Hepatocyte (in vitro differentiated cells): ENCODE measurements at regions not wholly inside any gene's neighbourhood (a gene's known extent, or its start where the extent isn't known, plus 50 kb on each side); places are given as distances from the start of the nearest gene placed in this dataset. TPM values are rescaled to one million over a fixed set of nuclear protein-coding genes. Genes with fewer than 3 reads are reported as not detected.
"Not testable (repeated sequence)": the region's sequence is repeated elsewhere in the genome, so short reads cannot be mapped to it uniquely, and the experiment has no call there.

ENCODE experiments used
- DNase-seq: peaks from one replicate; pipeline ENCODE4 v3.0.0-alpha.2; 2016; ENCODE audit warnings: low spot score
- H2AFZ ChIP-seq: fragments of 200-600 bp; sonication (generic); 2 replicates; pipeline ENCODE4 v1.6.0; 2016; ENCODE audit warnings: antibody characterized with exemption, mild to moderate bottlenecking
- H3K27ac ChIP-seq: fragments of 200-600 bp; sonication (generic); 2 replicates; pipeline ENCODE4 v1.5.1; 2016; ENCODE audit warnings: mild to moderate bottlenecking
- H3K27me3 ChIP-seq: fragments of 200-600 bp; sonication (generic); 2 replicates; pipeline ENCODE4 v1.6.1; 2016
- H3K36me3 ChIP-seq: fragments of 200-600 bp; sonication (generic); replicated peaks from 2 replicates; pipeline ENCODE4 v1.5.1; 2016; ENCODE audit warnings: low read depth; ENCODE audit not compliant: insufficient read depth
- H3K4me1 ChIP-seq: fragments of 200-600 bp; sonication (generic); 2 replicates; pipeline ENCODE4 v1.5.1; 2016; ENCODE audit warnings: mild to moderate bottlenecking, moderate library complexity; ENCODE audit not compliant: insufficient read depth
- H3K4me2 ChIP-seq: fragments of 200-600 bp; sonication (generic); 2 replicates; pipeline ENCODE4 v1.6.0; 2016
- H3K4me3 ChIP-seq: fragments of 200-600 bp; sonication (generic); 2 replicates; pipeline ENCODE4 v1.5.1; 2016; ENCODE audit warnings: mild to moderate bottlenecking
- H3K79me2 ChIP-seq: fragments of 200-600 bp; sonication (generic); 2 replicates; pipeline ENCODE4 v1.6.0; 2017; ENCODE audit warnings: mild to moderate bottlenecking
- H3K9me2 ChIP-seq: fragments of 200-600 bp; sonication (generic); replicated peaks from 2 replicates; pipeline ENCODE4 v1.6.0; 2017; ENCODE audit warnings: mild to moderate bottlenecking; ENCODE audit not compliant: insufficient read depth
- H3K9me3 ChIP-seq: fragments of 200-600 bp; sonication (generic); 2 replicates; pipeline ENCODE4 v1.5.1; 2016; ENCODE audit warnings: low read depth, mild to moderate bottlenecking
- H4K20me1 ChIP-seq: fragments of 200-600 bp; sonication (generic); 2 replicates; pipeline ENCODE4 v1.6.0; 2016; ENCODE audit warnings: mild to moderate bottlenecking; ENCODE audit not compliant: insufficient read depth, poor library complexity, severe bottlenecking
- CTCF ChIP-seq: fragments of 200-600 bp; sonication (generic); IDR thresholded peaks from 2 replicates; pipeline ENCODE4 v1.5.1; 2016; ENCODE audit warnings: antibody characterized with exemption, mild to moderate bottlenecking; ENCODE audit not compliant: poor library complexity
- EZH2 ChIP-seq: fragments of 200-600 bp; sonication (generic); IDR thresholded peaks from 2 replicates; pipeline ENCODE4 v1.6.1; 2016; ENCODE audit warnings: antibody characterized with exemption, mild to moderate bottlenecking, borderline replicate concordance
- EZH2phosphoT487 ChIP-seq: fragments of 200-600 bp; sonication (generic); IDR thresholded peaks from one replicate; pipeline ENCODE4 v1.6.1; 2018; ENCODE audit warnings: antibody characterized with exemption, mild to moderate bottlenecking, low read depth, moderate library complexity; ENCODE audit not compliant: unreplicated experiment, severe bottlenecking
- WGBS: methylation state at CpG from one replicate; pipeline ENCODE4 v1.1.6; 2016; ENCODE audit warnings: low lambda C conversion rate; ENCODE audit errors: missing lambda C conversion rate; 5-methylcytosine and 5-hydroxymethylcytosine counted together
- small RNA-seq: library from RNA; depleted of rRNA; stranded (forward); fragments of <200 nt; gene quantifications from one replicate; pipeline ENCODE3, GENCODE V24; 2014

GRCh38 chr2:131966256-131966655 lies 195.5 kb downstream of the ANKRD30BL start:
- no peaks in the 10 kb centered on the region for H3K27me3 ChIP-seq
- DNase-seq = no peak
- H3K36me3 ChIP-seq = no peaks in the 10 kb centered on the region
- no peak overlapping the region for H3K4me3 ChIP-seq
- WGBS = 98% methylated on average over 27 of the region's 32 CpGs
- H3K4me1 ChIP-seq = no peaks in the 10 kb centered on the region
- H3K4me2 ChIP-seq = no peak overlapping the region
- no peaks in the 10 kb centered on the region for H3K9me2 ChIP-seq
- H2AFZ ChIP-seq = no peak overlapping the region
- no peaks in the 10 kb centered on the region for H3K79me2 ChIP-seq
- no peaks in the 10 kb centered on the region for H4K20me1 ChIP-seq
- H3K27ac ChIP-seq = no peak overlapping the region
- TF ChIP-seq EZH2 (no peak), CTCF (no peak), EZH2phosphoT487 (no peak)
- H3K9me3 ChIP-seq = no peaks in the 10 kb centered on the region

DNA sequence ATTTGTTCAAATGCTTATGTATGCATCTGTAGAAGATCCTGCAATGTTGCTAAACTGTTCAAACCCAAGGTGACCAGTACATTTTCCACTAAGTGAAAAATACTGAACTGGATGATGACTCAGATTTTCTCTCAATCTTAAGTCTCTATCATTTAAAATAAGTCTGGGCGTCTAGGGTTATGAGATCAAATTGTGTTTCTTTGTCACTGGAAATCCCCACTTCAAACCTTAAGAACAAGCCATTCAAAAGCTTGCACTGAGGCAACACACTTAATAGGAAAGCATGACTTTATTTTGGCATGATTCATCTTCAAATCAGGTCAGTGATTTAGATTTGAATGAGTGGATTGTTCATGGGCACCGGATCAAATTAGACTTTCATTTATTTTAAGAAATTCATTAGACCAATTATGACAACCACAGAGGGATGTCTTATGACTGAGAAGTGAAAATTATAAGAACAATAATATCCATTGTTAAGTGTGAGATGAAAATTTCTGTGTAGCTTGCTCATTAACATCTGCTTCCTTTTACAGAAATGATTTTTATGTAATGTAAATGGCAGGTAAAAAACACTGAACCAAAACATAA lies 203.6 kb downstream of the ANKRD30BL start:
- not testable (repeated sequence) for H2AFZ ChIP-seq, H3K27ac ChIP-seq, H3K9me3 ChIP-seq, H4K20me1 ChIP-seq, H3K36me3 ChIP-seq, DNase-seq, H3K4me1 ChIP-seq, H3K4me2 ChIP-seq, H3K9me2 ChIP-seq, H3K79me2 ChIP-seq, H3K27me3 ChIP-seq, H3K4me3 ChIP-seq
- WGBS = 79% methylated on average over 2 of the region's 2 CpGs

DNA sequence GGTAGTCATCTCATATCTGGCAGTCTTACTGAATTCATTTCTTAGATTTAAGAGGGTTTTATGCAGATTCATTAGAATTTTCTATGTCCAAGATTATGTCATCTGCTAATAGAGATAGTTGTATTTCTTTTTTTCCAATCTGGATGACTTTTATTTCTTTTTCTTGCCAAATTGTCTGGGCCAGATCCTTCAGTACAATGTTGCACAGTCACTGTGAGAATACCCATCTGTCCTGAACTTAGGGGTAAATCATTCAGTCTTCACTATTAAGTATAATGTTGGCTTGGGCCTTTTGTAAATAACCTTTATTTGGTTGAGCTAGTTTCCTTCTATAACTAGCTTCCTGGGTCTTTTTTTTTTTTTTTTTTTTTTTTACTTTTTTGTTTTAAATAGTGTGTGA lies 213.1 kb downstream of the ANKRD30BL start:
- not testable (repeated sequence) for H3K9me2 ChIP-seq, H3K36me3 ChIP-seq, H3K4me3 ChIP-seq, H3K4me1 ChIP-seq, H3K27me3 ChIP-seq, H3K4me2 ChIP-seq, H3K27ac ChIP-seq, H2AFZ ChIP-seq, H3K79me2 ChIP-seq, DNase-seq, H3K9me3 ChIP-seq, H4K20me1 ChIP-seq

DNA sequence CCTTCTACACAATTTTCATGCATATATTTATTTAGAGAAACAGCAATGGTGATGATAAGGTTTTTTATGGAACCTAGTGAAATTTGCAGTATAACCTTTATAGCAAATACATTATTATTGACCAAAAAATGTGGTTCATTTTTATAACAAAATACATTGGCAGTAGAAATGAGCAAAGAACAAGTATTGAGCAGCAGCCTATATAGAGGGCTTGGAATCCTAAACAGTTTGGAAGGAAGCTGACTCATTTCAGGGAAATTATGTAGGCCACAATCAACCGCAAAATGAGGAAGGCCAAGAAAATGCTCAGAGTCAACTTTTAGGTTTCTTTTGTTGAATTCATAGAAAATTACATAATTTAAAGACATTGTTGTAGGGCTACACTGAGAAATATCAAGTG lies 238.5 kb downstream of the ANKRD30BL start:
- H3K27me3 ChIP-seq, H3K79me2 ChIP-seq, H3K36me3 ChIP-seq, H3K9me2 ChIP-seq, DNase-seq, H3K9me3 ChIP-seq, H2AFZ ChIP-seq, H3K4me1 ChIP-seq, H3K4me2 ChIP-seq, H4K20me1 ChIP-seq, H3K27ac ChIP-seq, H3K4me3 ChIP-seq: not testable (repeated sequence)
- WGBS = 87% methylated on average over 1 of the region's 1 CpG

- not testable (repeated sequence) for H3K79me2 ChIP-seq, H3K27me3 ChIP-seq, H3K9me2 ChIP-seq, H3K4me3 ChIP-seq, H3K36me3 ChIP-seq, H2AFZ ChIP-seq, DNase-seq, H3K9me3 ChIP-seq, H4K20me1 ChIP-seq, H3K4me1 ChIP-seq, H3K4me2 ChIP-seq, H3K27ac ChIP-seq
- 78% methylated on average over 2 of the region's 2 CpGs for WGBS
Measured at GRCh38 chr2:131922854-131923253, 238.9 kb downstream of the ANKRD30BL start.

Small RNA genes in the stretch of these regions (small RNA-seq; reads per million reads assigned to genes)
- not detected for gene AC093787.1
